Lower lobe of right lung (tissue), 2 donors: ENCODE measurements at regions not wholly inside any gene's neighbourhood (a gene's known extent, or its start where the extent isn't known, plus 50 kb on each side); places are given as distances from the start of the nearest gene placed in this dataset.
"Not testable (repeated sequence)": the region's sequence is repeated elsewhere in the genome, so short reads cannot be mapped to it uniquely, and the experiment has no call there.

Experiments
- ATAC-seq, 2 donors: fragments of 200-7000 bp; cut with Tn5 transposase; one replicate each; pipeline ENCODE4 v1.9.1; 2020 to 2022; ENCODE audit warnings: mild to moderate bottlenecking in 2 of 2, moderate library complexity in 2 of 2
- DNase-seq: peaks from one replicate; pipeline ENCODE4 v3.0.0-alpha.2; 2020
- H3K27ac ChIP-seq: fragments of 200-600 bp; one replicate; pipeline ENCODE4 v1.8.0; 2022
- H3K27me3 ChIP-seq: fragments of 200-600 bp; one replicate; pipeline ENCODE4 v1.8.0; 2022; ENCODE audit warnings: low read depth
- H3K36me3 ChIP-seq: fragments of 200-600 bp; one replicate; pipeline ENCODE4 v1.8.0; 2022; ENCODE audit warnings: mild to moderate bottlenecking
- H3K4me1 ChIP-seq: fragments of 200-600 bp; one replicate; pipeline ENCODE4 v1.8.0; 2022
- H3K4me3 ChIP-seq: fragments of 200-600 bp; one replicate; pipeline ENCODE4 v1.8.0; 2022; ENCODE audit warnings: mild to moderate bottlenecking
- H3K9me3 ChIP-seq: fragments of 200-600 bp; one replicate; pipeline ENCODE4 v1.8.0; 2022
- intact Hi-C: fragments of 100-400 bp; cut with DNase I; formaldehyde crosslinking; loops from one replicate; pipeline ENCODE4 v1.11.0; 2022
- TF ChIP-seq, protein P1 (sequence below): fragments of 200-600 bp; IDR thresholded peaks from one replicate; pipeline ENCODE4 v1.8.0; 2022; ENCODE audit warnings: antibody characterized with exemption, mild to moderate bottlenecking
- donor health status: DM: no; HTN: yes; CAD: no; lungs with severe emphysema.

DNA sequence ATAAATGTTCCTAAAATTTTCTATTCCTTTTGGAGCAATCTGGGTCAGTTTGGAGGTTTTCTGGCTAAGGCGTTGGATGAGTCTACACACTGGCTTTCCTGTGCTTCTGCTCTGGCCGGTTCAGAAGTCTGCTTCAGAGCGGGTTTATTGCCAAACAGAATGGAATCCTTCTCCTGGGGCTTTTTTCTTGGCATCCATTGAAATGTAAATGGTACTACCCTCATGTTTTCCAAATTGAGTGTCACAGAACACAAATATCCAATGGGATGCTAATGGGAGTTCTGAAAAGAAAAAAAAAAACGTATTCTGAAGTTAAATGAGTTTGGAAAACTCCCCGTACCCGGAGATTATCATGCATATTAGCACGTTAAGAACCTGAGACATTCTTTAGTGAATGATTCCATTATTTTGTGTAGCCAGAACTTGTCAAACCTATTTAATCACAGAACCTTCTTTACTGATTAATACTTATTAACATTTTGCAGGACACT lies 930.3 kb downstream of the QKI start:
- H3K27ac ChIP-seq: no peak overlapping the region
- DNase-seq (no peak), ATAC-seq (no peak)
- H3K4me3 ChIP-seq: no peak overlapping the region
- no peaks in the 10 kb centered on the region for H3K36me3 ChIP-seq
- intact Hi-C loops: no loop called here
- H3K27me3 ChIP-seq: no peaks in the 10 kb centered on the region
- TF ChIP-seq, protein P1, sequence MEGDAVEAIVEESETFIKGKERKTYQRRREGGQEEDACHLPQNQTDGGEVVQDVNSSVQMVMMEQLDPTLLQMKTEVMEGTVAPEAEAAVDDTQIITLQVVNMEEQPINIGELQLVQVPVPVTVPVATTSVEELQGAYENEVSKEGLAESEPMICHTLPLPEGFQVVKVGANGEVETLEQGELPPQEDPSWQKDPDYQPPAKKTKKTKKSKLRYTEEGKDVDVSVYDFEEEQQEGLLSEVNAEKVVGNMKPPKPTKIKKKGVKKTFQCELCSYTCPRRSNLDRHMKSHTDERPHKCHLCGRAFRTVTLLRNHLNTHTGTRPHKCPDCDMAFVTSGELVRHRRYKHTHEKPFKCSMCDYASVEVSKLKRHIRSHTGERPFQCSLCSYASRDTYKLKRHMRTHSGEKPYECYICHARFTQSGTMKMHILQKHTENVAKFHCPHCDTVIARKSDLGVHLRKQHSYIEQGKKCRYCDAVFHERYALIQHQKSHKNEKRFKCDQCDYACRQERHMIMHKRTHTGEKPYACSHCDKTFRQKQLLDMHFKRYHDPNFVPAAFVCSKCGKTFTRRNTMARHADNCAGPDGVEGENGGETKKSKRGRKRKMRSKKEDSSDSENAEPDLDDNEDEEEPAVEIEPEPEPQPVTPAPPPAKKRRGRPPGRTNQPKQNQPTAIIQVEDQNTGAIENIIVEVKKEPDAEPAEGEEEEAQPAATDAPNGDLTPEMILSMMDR: no peak
- no peaks in the 10 kb centered on the region for H3K9me3 ChIP-seq
- H3K4me1 ChIP-seq: no peaks in the 10 kb centered on the region

DNA sequence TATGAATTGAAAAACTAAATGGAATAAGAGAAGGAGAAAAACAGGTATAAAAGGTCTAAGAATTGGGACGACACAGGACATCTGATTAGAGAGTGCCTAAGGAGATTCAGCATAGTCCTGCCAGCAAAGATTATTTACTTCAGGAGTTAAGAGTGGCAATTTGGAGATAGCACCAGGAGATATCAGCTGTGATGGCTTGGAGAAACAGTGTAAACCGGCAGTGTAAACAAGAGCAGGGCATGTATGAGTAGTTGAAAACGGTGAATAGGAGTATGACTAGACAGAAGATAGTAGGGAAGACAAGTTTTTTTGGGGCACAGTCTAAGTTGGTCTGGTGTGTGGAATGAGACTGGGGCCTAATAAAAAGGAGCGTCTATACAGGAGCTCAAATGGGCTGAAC lies 924.9 kb downstream of the QKI start:
- H3K4me3 ChIP-seq, ATAC-seq, H3K27ac ChIP-seq, intact Hi-C loops, H3K27me3 ChIP-seq, H3K36me3 ChIP-seq, H3K4me1 ChIP-seq, DNase-seq, H3K9me3 ChIP-seq: not testable (repeated sequence)

DNA sequence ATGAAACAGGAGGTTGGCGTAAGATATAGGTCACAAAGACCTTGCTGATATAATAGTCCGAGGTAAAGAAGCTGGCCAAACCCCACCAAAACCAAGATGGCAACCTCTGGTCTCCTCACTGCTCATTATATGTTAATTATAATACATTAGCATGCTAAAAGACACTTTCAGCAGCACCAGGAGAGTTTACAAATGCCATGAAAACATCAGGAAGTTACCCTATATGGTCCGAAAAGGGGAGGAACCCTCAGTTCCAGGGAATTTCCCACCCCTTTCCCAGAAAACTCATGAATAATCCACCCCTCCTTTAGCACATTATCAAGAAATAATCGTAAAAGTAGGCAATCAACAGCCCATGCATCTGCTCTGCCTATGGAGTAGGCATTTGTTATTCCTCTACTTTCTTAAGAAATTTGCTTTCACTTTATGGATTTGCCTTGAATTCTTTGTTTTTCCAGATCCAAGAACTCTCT lies 923.4 kb downstream of the QKI start:
- no peaks in the 10 kb centered on the region for H3K27me3 ChIP-seq
- no peak for ATAC-seq
- intact Hi-C loops: no loop called here

DNA sequence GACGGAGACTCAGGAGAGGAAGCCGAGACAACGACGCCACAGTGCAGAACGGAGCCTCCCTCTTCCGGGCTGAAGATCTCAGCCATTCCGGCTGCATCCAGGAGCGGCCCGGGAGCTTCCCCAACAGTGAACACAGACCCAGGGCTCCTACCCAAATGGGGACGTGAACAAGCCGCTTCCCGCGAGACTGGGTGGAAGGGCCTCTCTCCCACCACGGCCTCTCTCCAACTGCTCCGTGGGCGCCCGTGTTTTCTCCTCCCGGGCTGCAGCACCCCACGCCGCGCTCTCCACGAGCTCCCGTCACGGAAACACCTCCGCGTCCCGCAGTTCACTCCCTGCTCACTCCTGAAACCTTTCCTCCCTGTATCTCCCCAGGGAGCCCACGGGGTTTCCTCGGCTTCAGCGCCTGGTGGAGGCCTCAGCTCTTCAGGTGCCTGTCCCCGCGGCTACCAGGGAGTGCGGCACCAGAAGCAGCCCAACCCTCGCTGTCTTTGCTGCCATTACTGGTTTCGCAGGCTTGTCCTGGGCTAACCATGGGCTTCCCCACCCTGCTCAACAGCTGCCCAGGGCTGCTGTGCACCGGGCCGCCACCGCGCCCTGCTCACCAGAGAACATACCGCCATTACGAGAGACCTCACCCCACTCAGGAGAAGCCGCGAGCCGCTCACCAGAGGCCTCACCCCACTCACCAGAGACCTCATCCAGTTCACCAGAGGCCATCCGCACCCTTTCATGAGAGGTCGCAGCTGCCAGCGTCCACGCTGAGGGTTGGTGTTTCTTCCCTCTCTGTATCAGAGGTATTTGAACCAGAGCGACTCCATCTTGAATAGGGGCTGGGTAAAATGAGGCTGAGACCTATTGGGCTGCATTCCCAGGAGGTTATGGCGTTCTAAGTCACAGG lies 922.8 kb downstream of the QKI start:
- no peaks in the 10 kb centered on the region for H3K4me1 ChIP-seq
- DNase-seq (no peak), ATAC-seq (peak in 1 of 2 donors; percentile 42)
- H3K9me3 ChIP-seq: no peaks in the 10 kb centered on the region
- no peaks in the 10 kb centered on the region for H3K36me3 ChIP-seq
- intact Hi-C loops: no loop called here
- H3K4me3 ChIP-seq: no peak overlapping the region
- H3K27me3 ChIP-seq: no peaks in the 10 kb centered on the region
- TF ChIP-seq, protein P1: no peak
- H3K27ac ChIP-seq: no peak overlapping the region

More for the DNA sequence above, 923.4 kb downstream of the QKI start:
- Histone ChIP-seq H3K4me3 (no peak overlapping the region), H3K27ac (no peak overlapping the region), H3K4me1 (no peaks in the 10 kb centered on the region), H3K9me3 (no peaks in the 10 kb centered on the region), H3K36me3 (no peaks in the 10 kb centered on the region)
- TF ChIP-seq, protein P1: no peak
- DNase-seq: no peak

DNA sequence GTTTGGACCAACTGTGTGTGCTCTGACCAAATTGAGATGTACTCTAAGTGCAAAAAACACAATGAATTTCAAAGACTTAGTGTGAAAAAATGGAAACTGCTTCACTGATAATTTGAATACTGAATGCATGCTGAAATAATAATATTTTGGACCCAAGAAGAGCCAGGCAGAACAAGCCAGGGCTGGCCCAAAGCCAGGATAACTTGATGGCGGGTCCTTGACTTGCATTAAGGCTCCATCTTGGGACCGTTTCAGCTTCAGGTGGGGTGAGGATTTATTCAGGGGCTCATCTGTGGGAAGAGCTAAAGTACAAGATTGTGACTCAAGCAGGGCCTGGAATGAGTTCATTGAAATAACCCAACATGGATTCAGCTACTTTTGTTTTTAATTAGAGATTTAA lies 921.9 kb downstream of the QKI start:
- DNase-seq (no peak), ATAC-seq (no peak)
- TF ChIP-seq, protein P1: no peak
- no peaks in the 10 kb centered on the region for H3K4me1 ChIP-seq
- no peaks in the 10 kb centered on the region for H3K36me3 ChIP-seq
- no peak overlapping the region for H3K4me3 ChIP-seq
- no peaks in the 10 kb centered on the region for H3K27me3 ChIP-seq
- intact Hi-C loops: no loop called here
- H3K27ac ChIP-seq: no peak overlapping the region
- H3K9me3 ChIP-seq: no peaks in the 10 kb centered on the region

DNA sequence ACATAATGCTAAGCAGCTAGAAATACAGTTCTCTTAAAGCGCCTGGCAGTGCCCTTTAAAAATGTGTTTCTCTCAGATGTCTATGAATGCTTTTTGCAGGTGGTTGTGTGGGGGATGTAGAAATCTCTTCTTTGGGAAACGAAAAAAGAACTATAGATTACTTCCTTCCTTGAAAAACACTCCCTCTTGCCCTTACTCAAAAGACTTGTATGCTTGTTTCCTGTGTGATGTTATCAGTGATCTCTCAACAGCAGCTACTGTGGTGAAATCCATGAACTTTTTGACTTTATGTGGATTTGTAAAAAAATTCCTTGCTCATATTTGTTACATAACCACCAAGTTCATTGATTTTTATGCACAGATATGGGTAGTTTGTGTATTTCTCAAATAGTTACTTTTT lies 916.5 kb downstream of the QKI start:
- TF ChIP-seq, protein P1: no peak
- no peak for DNase-seq

More for the DNA sequence above, 916.5 kb downstream of the QKI start:
- H3K36me3 ChIP-seq: no peaks in the 10 kb centered on the region
- intact Hi-C loops: no loop called here
- no peak overlapping the region for H3K27ac ChIP-seq
- no peaks in the 10 kb centered on the region for H3K27me3 ChIP-seq
- H3K9me3 ChIP-seq: no peaks in the 10 kb centered on the region
- ATAC-seq: no peak
- H3K4me1 ChIP-seq: no peaks in the 10 kb centered on the region
- H3K4me3 ChIP-seq: no peak overlapping the region
